ENCODE measurements at regions not wholly inside any gene's neighbourhood (a gene's known extent, or its start where the extent isn't known, plus 50 kb on each side); places are given as distances from the start of the nearest gene placed in this dataset.

DNA sequence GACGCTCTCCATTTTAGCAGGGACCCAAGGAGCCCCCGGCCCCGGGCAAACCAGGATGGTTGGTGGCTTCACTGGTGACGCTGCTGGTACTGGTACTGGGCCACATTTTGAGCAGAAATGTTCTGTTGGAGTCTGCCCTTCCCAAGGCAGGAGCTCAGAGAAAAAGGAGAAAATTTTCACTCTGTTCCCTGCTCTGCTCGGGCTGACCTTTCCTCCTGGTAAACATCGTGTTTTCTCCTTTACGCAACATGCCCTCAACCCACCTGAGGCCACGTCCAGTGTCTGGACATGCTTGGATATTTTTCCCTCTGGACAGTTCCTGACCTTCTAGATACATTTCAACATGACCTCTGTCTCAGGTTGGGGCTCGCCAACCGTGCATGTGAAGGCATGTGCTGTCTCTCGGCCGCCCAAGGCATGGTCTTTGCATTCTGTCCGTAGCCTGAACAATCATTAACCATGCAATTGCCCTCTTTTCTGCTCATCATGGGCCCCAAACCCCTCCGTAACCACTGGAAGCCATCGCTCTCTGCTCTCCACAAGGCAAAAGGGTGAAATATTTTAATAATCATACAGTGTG is 115.2 kb upstream of the PEG3 start:
- no peak overlapping the region for H3K4me3 ChIP-seq (ENCODE audit: low read length)
- no peaks in the 10 kb centered on the region for H3K79me2 ChIP-seq (ENCODE audit: low read length)
- no peak overlapping the region for H3K9ac ChIP-seq (ENCODE audit: low read length)
- no peaks in the 10 kb centered on the region for H4K20me1 ChIP-seq (ENCODE audit: insufficient read depth, low read length)
- no peak overlapping the region for H3K4me2 ChIP-seq (ENCODE audit: low read length)
- no peaks in the 10 kb centered on the region for H3K27me3 ChIP-seq (ENCODE audit: low read depth, low read length)
- no peak overlapping the region for H2AFZ ChIP-seq (ENCODE audit: low read depth, low read length)
- H3K9me3 ChIP-seq (ENCODE audit: insufficient read depth, low read length) = no peaks in the 10 kb centered on the region; the same call in 1 of the 2 replicates
- no peak overlapping the region for H3K27ac ChIP-seq (ENCODE audit: low read length)
- no peaks in the 10 kb centered on the region for H3K36me3 ChIP-seq (replicated peaks; ENCODE audit: low read depth, low read length)
- H3K4me1 ChIP-seq (ENCODE audit: low read length) = no peaks in the 10 kb centered on the region
- TF ChIP-seq, protein P1, sequence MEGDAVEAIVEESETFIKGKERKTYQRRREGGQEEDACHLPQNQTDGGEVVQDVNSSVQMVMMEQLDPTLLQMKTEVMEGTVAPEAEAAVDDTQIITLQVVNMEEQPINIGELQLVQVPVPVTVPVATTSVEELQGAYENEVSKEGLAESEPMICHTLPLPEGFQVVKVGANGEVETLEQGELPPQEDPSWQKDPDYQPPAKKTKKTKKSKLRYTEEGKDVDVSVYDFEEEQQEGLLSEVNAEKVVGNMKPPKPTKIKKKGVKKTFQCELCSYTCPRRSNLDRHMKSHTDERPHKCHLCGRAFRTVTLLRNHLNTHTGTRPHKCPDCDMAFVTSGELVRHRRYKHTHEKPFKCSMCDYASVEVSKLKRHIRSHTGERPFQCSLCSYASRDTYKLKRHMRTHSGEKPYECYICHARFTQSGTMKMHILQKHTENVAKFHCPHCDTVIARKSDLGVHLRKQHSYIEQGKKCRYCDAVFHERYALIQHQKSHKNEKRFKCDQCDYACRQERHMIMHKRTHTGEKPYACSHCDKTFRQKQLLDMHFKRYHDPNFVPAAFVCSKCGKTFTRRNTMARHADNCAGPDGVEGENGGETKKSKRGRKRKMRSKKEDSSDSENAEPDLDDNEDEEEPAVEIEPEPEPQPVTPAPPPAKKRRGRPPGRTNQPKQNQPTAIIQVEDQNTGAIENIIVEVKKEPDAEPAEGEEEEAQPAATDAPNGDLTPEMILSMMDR (IDR thresholded peaks at IDR 0.05; ENCODE audit: low read depth, low read length) = no peak
- no peak for TF ChIP-seq EZH2phosphoT487 (IDR thresholded peaks at IDR 0.05; ENCODE audit: low read depth)

DNA sequence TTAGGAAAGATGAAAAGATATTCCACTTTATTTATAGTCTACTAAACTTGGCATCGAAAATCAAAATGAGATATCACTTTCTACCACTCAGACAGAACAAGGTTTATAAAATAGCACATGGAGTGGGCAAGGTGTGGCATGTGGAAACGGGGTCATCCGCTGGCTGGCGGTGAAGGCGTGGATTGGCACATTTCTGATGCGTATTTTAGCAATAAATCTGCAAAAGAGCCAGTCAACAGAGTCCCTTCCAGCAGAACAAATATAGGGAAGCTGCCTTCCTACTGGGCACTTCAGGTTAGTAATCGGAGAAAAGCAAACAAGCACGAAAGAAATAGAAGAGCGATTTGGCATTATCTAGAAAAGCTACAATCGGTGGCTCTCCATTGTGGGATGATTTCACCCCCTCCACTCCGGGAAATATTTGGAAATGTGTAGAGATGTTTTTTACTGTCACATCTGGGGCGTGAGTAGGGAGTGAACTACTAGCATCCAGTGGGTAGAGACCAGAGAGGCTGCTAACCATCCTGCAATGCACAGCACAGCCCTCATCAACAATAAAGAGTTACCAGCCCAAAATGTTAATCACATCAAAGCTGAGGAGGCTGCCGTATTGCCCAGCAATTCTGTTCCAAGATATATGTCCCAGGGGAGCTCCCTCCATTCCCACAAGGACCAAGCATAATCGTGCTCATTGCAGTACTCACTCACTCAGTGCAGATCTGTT is 116.1 kb upstream of the PEG3 start:
- H3K9me3 ChIP-seq (ENCODE audit: insufficient read depth, low read length) = no peaks in the 10 kb centered on the region; the same call in 1 of the 2 replicates
- H3K79me2 ChIP-seq (ENCODE audit: low read length) = no peaks in the 10 kb centered on the region
- H3K27ac ChIP-seq (ENCODE audit: low read length) = no peak overlapping the region
- no peaks in the 10 kb centered on the region for H3K36me3 ChIP-seq (replicated peaks; ENCODE audit: low read depth, low read length)
- H3K4me2 ChIP-seq (ENCODE audit: low read length) = no peak overlapping the region
- no peaks in the 10 kb centered on the region for H3K4me1 ChIP-seq (ENCODE audit: low read length)
- no peak overlapping the region for H3K4me3 ChIP-seq (ENCODE audit: low read length)
- TF ChIP-seq EZH2phosphoT487 (IDR thresholded peaks at IDR 0.05; ENCODE audit: low read depth) = no peak
- TF ChIP-seq, protein P1 (IDR thresholded peaks at IDR 0.05; ENCODE audit: low read depth, low read length) = no peak
- H2AFZ ChIP-seq (ENCODE audit: low read depth, low read length) = no peak overlapping the region
- H3K9ac ChIP-seq (ENCODE audit: low read length) = no peak overlapping the region
- H3K27me3 ChIP-seq (ENCODE audit: low read depth, low read length) = no peaks in the 10 kb centered on the region
- no peaks in the 10 kb centered on the region for H4K20me1 ChIP-seq (ENCODE audit: insufficient read depth, low read length)

DNA sequence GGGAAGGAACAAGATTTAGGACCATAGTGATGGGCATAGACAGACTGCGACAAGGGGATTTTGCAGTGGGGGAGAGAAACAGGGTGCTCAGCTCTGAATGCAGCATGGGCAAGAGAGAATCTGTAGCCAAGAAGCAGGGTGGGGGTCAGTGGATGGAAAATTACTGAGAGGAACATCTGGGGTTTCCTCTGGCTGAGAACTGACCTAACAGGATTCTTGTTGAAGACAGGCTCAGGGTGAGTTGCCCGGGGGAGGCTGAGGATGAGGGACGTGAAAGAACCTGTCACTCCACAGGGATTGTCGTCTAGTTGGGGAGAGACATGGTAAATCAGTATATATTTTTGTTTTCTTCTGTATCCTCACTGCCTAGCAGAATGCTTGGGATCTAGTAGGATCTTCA is 118.7 kb upstream of the PEG3 start:
- Histone ChIP-seq H2AFZ (ENCODE audit: low read depth, low read length) (no peak overlapping the region), H3K9ac (ENCODE audit: low read length) (no peak overlapping the region), H3K27ac (ENCODE audit: low read length) (no peak overlapping the region), H3K9me3 (ENCODE audit: insufficient read depth, low read length) (no peaks in the 10 kb centered on the region; the same call in 1 of the 2 replicates), H3K79me2 (ENCODE audit: low read length) (no peaks in the 10 kb centered on the region), H4K20me1 (ENCODE audit: insufficient read depth, low read length) (no peaks in the 10 kb centered on the region), H3K4me1 (ENCODE audit: low read length) (no peaks in the 10 kb centered on the region), H3K36me3 (replicated peaks; ENCODE audit: low read depth, low read length) (no peaks in the 10 kb centered on the region), H3K27me3 (ENCODE audit: low read depth, low read length) (no peaks in the 10 kb centered on the region), H3K4me3 (ENCODE audit: low read length) (no peak overlapping the region), H3K4me2 (ENCODE audit: low read length) (no peak overlapping the region)
- no peak for TF ChIP-seq EZH2phosphoT487 (IDR thresholded peaks at IDR 0.05; ENCODE audit: low read depth)
- TF ChIP-seq, protein P1 (IDR thresholded peaks at IDR 0.05; ENCODE audit: low read depth, low read length) = no peak

DNA sequence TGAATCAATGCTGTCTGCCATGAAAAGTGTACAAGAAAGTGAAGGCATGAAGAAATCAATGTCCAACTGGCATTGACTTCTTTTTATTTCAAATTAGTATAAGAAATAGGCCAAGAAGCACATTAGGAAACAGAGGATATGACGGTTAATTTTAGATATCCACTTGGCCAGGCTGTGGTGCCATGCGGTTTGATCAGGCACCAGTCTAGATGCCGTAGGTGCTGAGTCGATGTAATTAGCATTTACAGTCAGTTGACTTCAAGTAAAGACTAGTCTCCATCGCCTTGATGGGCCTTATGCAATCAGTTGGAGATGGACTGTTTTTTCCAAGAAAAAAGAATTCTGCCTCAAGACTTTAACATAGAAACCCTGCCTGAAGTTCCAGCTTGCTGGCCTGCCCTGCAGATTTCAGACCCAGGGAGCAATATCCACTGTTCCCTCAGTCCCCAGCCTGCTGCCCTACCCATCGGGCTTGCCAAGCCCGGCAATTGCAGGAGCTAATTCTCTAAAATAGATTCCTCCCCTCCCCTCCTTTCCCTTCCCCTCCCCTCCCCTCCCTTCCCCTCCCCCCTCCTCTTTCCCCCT is 120.5 kb upstream of the PEG3 start:
- no peak overlapping the region for H3K4me2 ChIP-seq (ENCODE audit: low read length)
- no peak for TF ChIP-seq EZH2phosphoT487 (IDR thresholded peaks at IDR 0.05; ENCODE audit: low read depth)
- TF ChIP-seq, protein P1 (IDR thresholded peaks at IDR 0.05; ENCODE audit: low read depth, low read length) = no peak
- no peak overlapping the region for H3K27ac ChIP-seq (ENCODE audit: low read length)
- H3K9me3 ChIP-seq (ENCODE audit: insufficient read depth, low read length) = 0 out of 2 replicates have a peak, but pooled peaks cover 5% of the 10 kb centered on the region
- H3K27me3 ChIP-seq (ENCODE audit: low read depth, low read length) = no peaks in the 10 kb centered on the region
- no peak overlapping the region for H3K9ac ChIP-seq (ENCODE audit: low read length)
- H4K20me1 ChIP-seq (ENCODE audit: insufficient read depth, low read length) = no peaks in the 10 kb centered on the region
- H2AFZ ChIP-seq (ENCODE audit: low read depth, low read length) = no peak overlapping the region
- H3K79me2 ChIP-seq (ENCODE audit: low read length) = no peaks in the 10 kb centered on the region
- no peaks in the 10 kb centered on the region for H3K36me3 ChIP-seq (replicated peaks; ENCODE audit: low read depth, low read length)
- no peak overlapping the region for H3K4me3 ChIP-seq (ENCODE audit: low read length)
- no peaks in the 10 kb centered on the region for H3K4me1 ChIP-seq (ENCODE audit: low read length)
